ENCODE measurements at regions not wholly inside any gene's neighbourhood (a gene's known extent, or its start where the extent isn't known, plus 50 kb on each side); places are given as distances from the start of the nearest gene placed in this dataset.

DNA sequence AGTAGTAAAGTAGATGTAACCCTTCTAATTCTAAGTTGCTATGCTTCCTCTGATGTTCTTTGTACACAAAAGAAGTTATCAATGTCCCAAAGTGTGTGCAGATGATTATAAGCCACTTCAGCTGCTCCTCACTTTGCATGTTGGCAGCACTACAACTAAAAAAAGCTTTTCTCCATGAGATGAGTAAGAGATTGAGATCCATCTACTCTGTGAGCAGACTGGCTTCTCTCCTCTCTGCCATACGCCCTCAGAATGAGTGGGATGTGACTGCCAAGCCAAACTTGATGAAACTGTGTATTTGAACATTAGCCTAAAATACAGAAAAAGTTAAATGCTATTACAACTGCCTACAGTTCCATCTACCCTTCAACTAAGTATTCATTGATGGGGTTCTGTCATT lies 102.9 kb upstream of the ETV1 start:
- Histone ChIP-seq H3K79me2 (ENCODE audit: insufficient read depth, low read depth, low read length) (no peaks in the 10 kb centered on the region), H3K4me2 (ENCODE audit: low read length) (no peak overlapping the region), H3K36me3 (ENCODE audit: insufficient read depth, low read length) (no peaks in the 10 kb centered on the region), H2AFZ (ENCODE audit: low read length) (no peak overlapping the region), H3K27ac (ENCODE audit: low read depth, low read length, poor library complexity, severe bottlenecking) (no peak overlapping the region), H3K9me2 (ENCODE audit: insufficient read depth, low read length) (no peaks in the 10 kb centered on the region), H3K9me3 (ENCODE audit: low read length) (no peaks in the 10 kb centered on the region), H3K4me3 (ENCODE audit: low read depth, low read length, poor library complexity, severe bottlenecking) (no peak overlapping the region), H3K4me1 (ENCODE audit: insufficient read depth, low read length, poor library complexity, severe bottlenecking) (no peaks in the 10 kb centered on the region), H4K20me1 (ENCODE audit: insufficient read depth, low read length) (no peaks in the 10 kb centered on the region)
- TF ChIP-seq, protein P1, sequence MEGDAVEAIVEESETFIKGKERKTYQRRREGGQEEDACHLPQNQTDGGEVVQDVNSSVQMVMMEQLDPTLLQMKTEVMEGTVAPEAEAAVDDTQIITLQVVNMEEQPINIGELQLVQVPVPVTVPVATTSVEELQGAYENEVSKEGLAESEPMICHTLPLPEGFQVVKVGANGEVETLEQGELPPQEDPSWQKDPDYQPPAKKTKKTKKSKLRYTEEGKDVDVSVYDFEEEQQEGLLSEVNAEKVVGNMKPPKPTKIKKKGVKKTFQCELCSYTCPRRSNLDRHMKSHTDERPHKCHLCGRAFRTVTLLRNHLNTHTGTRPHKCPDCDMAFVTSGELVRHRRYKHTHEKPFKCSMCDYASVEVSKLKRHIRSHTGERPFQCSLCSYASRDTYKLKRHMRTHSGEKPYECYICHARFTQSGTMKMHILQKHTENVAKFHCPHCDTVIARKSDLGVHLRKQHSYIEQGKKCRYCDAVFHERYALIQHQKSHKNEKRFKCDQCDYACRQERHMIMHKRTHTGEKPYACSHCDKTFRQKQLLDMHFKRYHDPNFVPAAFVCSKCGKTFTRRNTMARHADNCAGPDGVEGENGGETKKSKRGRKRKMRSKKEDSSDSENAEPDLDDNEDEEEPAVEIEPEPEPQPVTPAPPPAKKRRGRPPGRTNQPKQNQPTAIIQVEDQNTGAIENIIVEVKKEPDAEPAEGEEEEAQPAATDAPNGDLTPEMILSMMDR (conservative IDR thresholded peaks at IDR 0.05; ENCODE audit: low read length): no peak
- TF ChIP-seq EZH2phosphoT487 (IDR thresholded peaks at IDR 0.05; ENCODE audit: borderline replicate concordance, low read depth, low read length): no peak
- intact Hi-C loops (cut with micrococcal nuclease; ENCODE audit: unreplicated experiment): no loop called here
- CTCF ChIA-PET (ENCODE audit: unreplicated experiment): no interaction called here
- POLR2A ChIA-PET: no interaction called here
- BruUV-seq (replicated peaks): no TSS peak
- no peak for DNase-seq (ENCODE audit: low spot score)

DNA sequence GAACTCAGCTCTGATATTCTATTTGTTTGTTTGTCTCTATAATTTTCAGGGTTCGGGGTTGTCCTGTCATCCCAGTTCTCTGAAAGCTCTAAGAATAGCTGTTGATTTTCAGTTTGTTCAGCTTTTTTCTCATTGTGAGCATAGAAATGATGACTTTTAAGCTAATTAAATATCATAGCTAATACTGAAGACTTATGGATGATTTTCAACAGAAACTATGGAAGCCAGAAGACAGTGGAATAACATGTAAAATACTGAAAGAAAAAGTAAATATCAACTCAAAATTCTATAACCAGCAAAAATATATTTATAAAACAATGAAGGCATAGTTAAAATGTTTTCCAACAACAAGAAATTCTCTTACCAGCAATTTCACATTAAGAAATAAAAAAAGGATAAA lies 96.4 kb upstream of the ETV1 start:
- Histone ChIP-seq H3K4me3 (ENCODE audit: low read depth, low read length, poor library complexity, severe bottlenecking) (no peak overlapping the region), H3K4me1 (ENCODE audit: insufficient read depth, low read length, poor library complexity, severe bottlenecking) (no peaks in the 10 kb centered on the region), H3K9me2 (ENCODE audit: insufficient read depth, low read length) (no peaks in the 10 kb centered on the region), H3K4me2 (ENCODE audit: low read length) (no peak overlapping the region), H2AFZ (ENCODE audit: low read length) (no peak overlapping the region), H3K36me3 (ENCODE audit: insufficient read depth, low read length) (no peaks in the 10 kb centered on the region), H3K27ac (ENCODE audit: low read depth, low read length, poor library complexity, severe bottlenecking) (no peak overlapping the region), H3K79me2 (ENCODE audit: insufficient read depth, low read depth, low read length) (no peaks in the 10 kb centered on the region), H4K20me1 (ENCODE audit: insufficient read depth, low read length) (no peaks in the 10 kb centered on the region), H3K9me3 (ENCODE audit: low read length) (peaks cover 6% of the 10 kb centered on the region; the same call in 1 of the 2 replicates)
- no TSS peak for BruUV-seq (replicated peaks)
- intact Hi-C loops (cut with micrococcal nuclease; ENCODE audit: unreplicated experiment): no loop called here
- no peak for DNase-seq (ENCODE audit: low spot score)
- TF ChIP-seq, protein P1 (conservative IDR thresholded peaks at IDR 0.05; ENCODE audit: low read length): no peak
- TF ChIP-seq EZH2phosphoT487 (IDR thresholded peaks at IDR 0.05; ENCODE audit: borderline replicate concordance, low read depth, low read length): no peak
- CTCF ChIA-PET (ENCODE audit: unreplicated experiment): no interaction called here
- POLR2A ChIA-PET: no interaction called here

DNA sequence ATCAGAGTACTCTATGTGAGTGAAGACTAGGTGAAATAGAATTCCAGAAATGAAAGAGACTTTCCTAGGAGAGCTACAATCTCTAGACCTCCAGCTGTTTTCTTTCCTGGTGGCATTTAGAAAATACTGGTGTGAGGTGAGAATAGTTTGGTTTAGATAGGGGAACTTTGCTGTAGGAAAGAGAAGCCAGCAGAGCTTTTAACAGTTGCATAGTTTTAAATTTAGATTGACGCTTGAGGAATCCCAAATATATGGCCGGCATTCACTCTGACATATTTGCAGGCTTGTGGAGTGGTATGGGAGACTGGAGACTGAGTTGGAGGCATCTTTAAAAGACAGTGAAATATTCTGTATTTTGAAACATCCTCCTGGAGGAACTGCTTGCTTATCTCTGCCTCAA lies 94.3 kb upstream of the ETV1 start:
- Histone ChIP-seq H3K4me3 (ENCODE audit: low read depth, low read length, poor library complexity, severe bottlenecking) (no peak overlapping the region), H3K4me2 (ENCODE audit: low read length) (no peak overlapping the region), H2AFZ (ENCODE audit: low read length) (no peak overlapping the region), H3K4me1 (ENCODE audit: insufficient read depth, low read length, poor library complexity, severe bottlenecking) (no peaks in the 10 kb centered on the region), H3K27ac (ENCODE audit: low read depth, low read length, poor library complexity, severe bottlenecking) (no peak overlapping the region), H4K20me1 (ENCODE audit: insufficient read depth, low read length) (no peaks in the 10 kb centered on the region), H3K36me3 (ENCODE audit: insufficient read depth, low read length) (no peaks in the 10 kb centered on the region), H3K79me2 (ENCODE audit: insufficient read depth, low read depth, low read length) (no peaks in the 10 kb centered on the region), H3K9me3 (ENCODE audit: low read length) (peaks cover 6% of the 10 kb centered on the region; the same call in 1 of the 2 replicates), H3K9me2 (ENCODE audit: insufficient read depth, low read length) (no peaks in the 10 kb centered on the region)
- BruUV-seq (replicated peaks): no TSS peak
- ChIA-PET POLR2A (interaction anchor here (0.6 kb wide), 2 partner anchors 48 to 295 kb away, joined by 3 read pairs; no protein-coding TSS in a partner anchor), CTCF (ENCODE audit: unreplicated experiment) (no interaction called here)
- no peak for TF ChIP-seq EZH2phosphoT487 (IDR thresholded peaks at IDR 0.05; ENCODE audit: borderline replicate concordance, low read depth, low read length)
- TF ChIP-seq, protein P1 (conservative IDR thresholded peaks at IDR 0.05; ENCODE audit: low read length): no peak
- DNase-seq (ENCODE audit: low spot score): no peak
- intact Hi-C loops (cut with micrococcal nuclease; ENCODE audit: unreplicated experiment): no loop called here

All from OCI-LY7 (cell line).